ENCODE measurements at regions not wholly inside any gene's neighbourhood (a gene's known extent, or its start where the extent isn't known, plus 50 kb on each side); places are given as distances from the start of the nearest gene placed in this dataset.

- no TSS peak for BruUV-seq (replicated peaks)
These were observed 173.0 kb upstream of the RORA start for GRCh38 chr15:61401903-61402698.

More at GRCh38 chr15:61401903-61402698, 173.0 kb upstream of the RORA start:
- H2BK15ac ChIP-seq (ENCODE audit: low read depth, low read length): no peak overlapping the region
- no peak overlapping the region for H4K8ac ChIP-seq (ENCODE audit: low read depth in 2 of 2, low read length in 2 of 2)
- H3K9ac ChIP-seq (ENCODE audit: low read depth, low read length): no peak overlapping the region
- no peak overlapping the region for H3K4ac ChIP-seq (ENCODE audit: low read depth, low read length)
- WGBS, 2 experiments (ENCODE audit: extremely low coverage in 2 of 2, insufficient read length in 1 of 2): 61% methylated on average over 2 of the region's 6 CpGs; no CpG with 5 or more reads in 1 of the 2 experiments
- DNase-seq: no peak
- no peak overlapping the region for H2BK5ac ChIP-seq (ENCODE audit: low read depth, low read length, poor library complexity, severe bottlenecking)
- no peak for ATAC-seq (ENCODE audit: low read depth)
- no peaks in the 10 kb centered on the region for H4K20me1 ChIP-seq (ENCODE audit: insufficient read depth, low read length)
- CTCF ChIA-PET: no interaction called here
- H3K4me3 ChIP-seq (ENCODE audit: insufficient read depth, low read depth, low read length): no peak overlapping the region
- H3K9me1 ChIP-seq (ENCODE audit: insufficient read depth, low read length): no peaks in the 10 kb centered on the region
- H2AK9ac ChIP-seq (replicated peaks; ENCODE audit: low read depth, low read length, poor library complexity): no peak overlapping the region
- no peaks in the 10 kb centered on the region for H3K4me1 ChIP-seq (ENCODE audit: control insufficient read depth, insufficient read depth, low read length)
- no peaks in the 10 kb centered on the region for H3K9me3 ChIP-seq (ENCODE audit: control insufficient read depth, insufficient read depth, low read length)
- POLR2A ChIA-PET (ENCODE audit: unreplicated experiment): no interaction called here
- H4K91ac ChIP-seq (ENCODE audit: insufficient read depth, low read depth, low read length): no peak overlapping the region
- no peaks in the 10 kb centered on the region for H3K36me3 ChIP-seq (ENCODE audit: control insufficient read depth, insufficient read depth, low read length)
- H3K56ac ChIP-seq (ENCODE audit: extremely low read depth, insufficient read depth, low read length): no peak overlapping the region
- H4K5ac ChIP-seq (ENCODE audit: low read depth, low read length): no peak overlapping the region
- H3K79me1 ChIP-seq (ENCODE audit: low read depth in 1 of 2, low read length in 2 of 2): no peaks in the 10 kb centered on the region
- no peak overlapping the region for H3K27ac ChIP-seq (ENCODE audit: insufficient read depth, low read length)
- no peak overlapping the region for H3K14ac ChIP-seq (replicated peaks; ENCODE audit: low read depth, low read length)
- H3K23ac ChIP-seq (ENCODE audit: low read depth, low read length): no peak overlapping the region
- TF ChIP-seq BHLHE40 (IDR thresholded peaks at IDR 0.05; ENCODE audit: low read depth, low read length): no peak
- no peak for TF ChIP-seq USF2 (IDR thresholded peaks at IDR 0.05; ENCODE audit: low read depth, low read length)
- TF ChIP-seq CHD1 (IDR thresholded peaks at IDR 0.05; ENCODE audit: low read depth, low read length): no peak
- no peak for TF ChIP-seq MXI1 (IDR thresholded peaks at IDR 0.05; ENCODE audit: borderline replicate concordance, low read depth, low read length)
- TF ChIP-seq SMC3 (IDR thresholded peaks at IDR 0.05; ENCODE audit: low read depth, low read length): no peak
- TF ChIP-seq NFE2L2 (IDR thresholded peaks at IDR 0.05; ENCODE audit: low read depth, low read length): no peak
- peak; percentile 48 for TF ChIP-seq CEBPB (IDR thresholded peaks at IDR 0.05; ENCODE audit: low read depth, low read length)
- H3K18ac ChIP-seq (ENCODE audit: low read depth, low read length): no peak overlapping the region
- no peak overlapping the region for H2AFZ ChIP-seq (replicated peaks; ENCODE audit: low read length, poor library complexity)
- intact Hi-C loops (cut with micrococcal nuclease) (no loop called here), dilution Hi-C loops (cut with HindIII; ENCODE audit: low sequenced_read_pairs, unreplicated experiment) (no loop called here), in situ Hi-C loops (cut with MboI; ENCODE audit: low sequenced_read_pairs) (no loop called here)
- no peak overlapping the region for H3K4me2 ChIP-seq (ENCODE audit: low read depth, low read length)
- H3K27me3 ChIP-seq (ENCODE audit: control insufficient read depth, insufficient read depth, low read length): no peaks in the 10 kb centered on the region
- H2BK20ac ChIP-seq (ENCODE audit: low read depth, low read length): no peak overlapping the region
- no peak overlapping the region for H2AK5ac ChIP-seq (ENCODE audit: low read depth, low read length)
- no peak overlapping the region for H2BK120ac ChIP-seq (ENCODE audit: low read depth, low read length)
